ENCODE measurements at regions not wholly inside any gene's neighbourhood (a gene's known extent, or its start where the extent isn't known, plus 50 kb on each side); places are given as distances from the start of the nearest gene placed in this dataset.

- H3K36me3 ChIP-seq (ENCODE audit: control insufficient read depth, insufficient read depth, low read length) = no peaks in the 10 kb centered on the region
- no peak overlapping the region for H3K4me3 ChIP-seq (ENCODE audit: low read depth, low read length)
- no peak overlapping the region for H3K9ac ChIP-seq (ENCODE audit: low read length)
- H3K27me3 ChIP-seq (ENCODE audit: control insufficient read depth, insufficient read depth, low read length) = peaks cover 3% of the 10 kb centered on the region; the same call in 1 of the 2 replicates
- no peak overlapping the region for H3K27ac ChIP-seq (ENCODE audit: low read depth, low read length)
- H3K9me3 ChIP-seq (ENCODE audit: control insufficient read depth, insufficient read depth, low read depth, low read length) = peaks cover 7% of the 10 kb centered on the region; the same call in 1 of the 2 replicates
- H3K4me1 ChIP-seq (ENCODE audit: control insufficient read depth, insufficient read depth, low read length) = no peaks in the 10 kb centered on the region
Measured at GRCh38 chr6:40247516-40248115, 313.4 kb upstream of the MOCS1 start.

- Histone ChIP-seq H3K4me1 (ENCODE audit: control insufficient read depth, insufficient read depth, low read length) (no peaks in the 10 kb centered on the region), H3K36me3 (ENCODE audit: control insufficient read depth, insufficient read depth, low read length) (no peaks in the 10 kb centered on the region), H3K9ac (ENCODE audit: low read length) (no peak overlapping the region)
Measured at GRCh38 chr6:40244699-40245098, 310.4 kb upstream of the MOCS1 start.

GRCh38 chr6:40232698-40233097 lies 298.4 kb upstream of the MOCS1 start:
- H3K9ac ChIP-seq (ENCODE audit: low read length) = no peak overlapping the region
- H3K27me3 ChIP-seq (ENCODE audit: control insufficient read depth, insufficient read depth, low read length) = no peaks in the 10 kb centered on the region
- no peak overlapping the region for H3K4me3 ChIP-seq (ENCODE audit: low read depth, low read length)
- H3K27ac ChIP-seq (ENCODE audit: low read depth, low read length) = no peak overlapping the region
- H3K4me1 ChIP-seq (ENCODE audit: control insufficient read depth, insufficient read depth, low read length) = no peaks in the 10 kb centered on the region
- no peaks in the 10 kb centered on the region for H3K36me3 ChIP-seq (ENCODE audit: control insufficient read depth, insufficient read depth, low read length)
- peaks cover 10% of the 10 kb centered on the region for H3K9me3 ChIP-seq (ENCODE audit: control insufficient read depth, insufficient read depth, low read depth, low read length)

More at GRCh38 chr6:40244699-40245098, 310.4 kb upstream of the MOCS1 start:
- Histone ChIP-seq H3K27ac (ENCODE audit: low read depth, low read length) (no peak overlapping the region), H3K27me3 (ENCODE audit: control insufficient read depth, insufficient read depth, low read length) (peaks cover 3% of the 10 kb centered on the region; the same call in 1 of the 2 replicates), H3K9me3 (ENCODE audit: control insufficient read depth, insufficient read depth, low read depth, low read length) (peaks cover 7% of the 10 kb centered on the region; the same call in 1 of the 2 replicates), H3K4me3 (ENCODE audit: low read depth, low read length) (no peak overlapping the region)

GRCh38 chr6:40227735-40228134 lies 293.5 kb upstream of the MOCS1 start:
- no peak overlapping the region for H3K27ac ChIP-seq (ENCODE audit: low read depth, low read length)
- no peak overlapping the region for H3K9ac ChIP-seq (ENCODE audit: low read length)
- no peaks in the 10 kb centered on the region for H3K9me3 ChIP-seq (ENCODE audit: control insufficient read depth, insufficient read depth, low read depth, low read length)
- H3K4me1 ChIP-seq (ENCODE audit: control insufficient read depth, insufficient read depth, low read length) = no peaks in the 10 kb centered on the region
- H3K36me3 ChIP-seq (ENCODE audit: control insufficient read depth, insufficient read depth, low read length) = no peaks in the 10 kb centered on the region
- H3K27me3 ChIP-seq (ENCODE audit: control insufficient read depth, insufficient read depth, low read length) = no peaks in the 10 kb centered on the region
- no peak overlapping the region for H3K4me3 ChIP-seq (ENCODE audit: low read depth, low read length)

- Histone ChIP-seq H3K4me1 (ENCODE audit: control insufficient read depth, insufficient read depth, low read length) (no peaks in the 10 kb centered on the region), H3K36me3 (ENCODE audit: control insufficient read depth, insufficient read depth, low read length) (no peaks in the 10 kb centered on the region), H3K4me3 (ENCODE audit: low read depth, low read length) (no peak overlapping the region), H3K27ac (ENCODE audit: low read depth, low read length) (no peak overlapping the region), H3K9ac (ENCODE audit: low read length) (no peak overlapping the region), H3K9me3 (ENCODE audit: control insufficient read depth, insufficient read depth, low read depth, low read length) (no peaks in the 10 kb centered on the region), H3K27me3 (ENCODE audit: control insufficient read depth, insufficient read depth, low read length) (no peaks in the 10 kb centered on the region)
Measured at GRCh38 chr6:40222354-40222753, 288.1 kb upstream of the MOCS1 start.

- Histone ChIP-seq H3K27me3 (ENCODE audit: control insufficient read depth, insufficient read depth, low read length) (no peaks in the 10 kb centered on the region), H3K36me3 (ENCODE audit: control insufficient read depth, insufficient read depth, low read length) (no peaks in the 10 kb centered on the region), H3K9ac (ENCODE audit: low read length) (no peak overlapping the region), H3K4me3 (ENCODE audit: low read depth, low read length) (no peak overlapping the region), H3K9me3 (ENCODE audit: control insufficient read depth, insufficient read depth, low read depth, low read length) (no peaks in the 10 kb centered on the region), H3K27ac (ENCODE audit: low read depth, low read length) (no peak overlapping the region), H3K4me1 (ENCODE audit: control insufficient read depth, insufficient read depth, low read length) (no peaks in the 10 kb centered on the region)
Measured at GRCh38 chr6:40219799-40220198, 285.5 kb upstream of the MOCS1 start.

- H3K9me3 ChIP-seq (ENCODE audit: control insufficient read depth, insufficient read depth, low read depth, low read length) = no peaks in the 10 kb centered on the region
- no peak overlapping the region for H3K4me3 ChIP-seq (ENCODE audit: low read depth, low read length)
Measured at GRCh38 chr6:40210628-40211056, 276.4 kb upstream of the MOCS1 start.

GRCh38 chr6:40205801-40206200 lies 271.5 kb upstream of the MOCS1 start:
- Histone ChIP-seq H3K4me3 (ENCODE audit: low read depth, low read length) (no peak overlapping the region), H3K36me3 (ENCODE audit: control insufficient read depth, insufficient read depth, low read length) (no peaks in the 10 kb centered on the region), H3K27ac (ENCODE audit: low read depth, low read length) (no peak overlapping the region), H3K9me3 (ENCODE audit: control insufficient read depth, insufficient read depth, low read depth, low read length) (peaks cover 10% of the 10 kb centered on the region; the same call in 1 of the 2 replicates), H3K4me1 (ENCODE audit: control insufficient read depth, insufficient read depth, low read length) (peaks cover 5% of the 10 kb centered on the region; the same call in 1 of the 2 replicates), H3K9ac (ENCODE audit: low read length) (no peak overlapping the region), H3K27me3 (ENCODE audit: control insufficient read depth, insufficient read depth, low read length) (no peaks in the 10 kb centered on the region; the same call in none of the 2 replicates)

More at GRCh38 chr6:40210628-40211056, 276.4 kb upstream of the MOCS1 start:
- no peak overlapping the region for H3K27ac ChIP-seq (ENCODE audit: low read depth, low read length)
- H3K27me3 ChIP-seq (ENCODE audit: control insufficient read depth, insufficient read depth, low read length) = no peaks in the 10 kb centered on the region; the same call in none of the 2 replicates
- peaks cover 5% of the 10 kb centered on the region; the same call in 1 of the 2 replicates for H3K4me1 ChIP-seq (ENCODE audit: control insufficient read depth, insufficient read depth, low read length)
- no peaks in the 10 kb centered on the region for H3K36me3 ChIP-seq (ENCODE audit: control insufficient read depth, insufficient read depth, low read length)
- H3K9ac ChIP-seq (ENCODE audit: low read length) = no peak overlapping the region

- peaks cover 14% of the 10 kb centered on the region; the same call in 1 of the 2 replicates for H3K9me3 ChIP-seq (ENCODE audit: control insufficient read depth, insufficient read depth, low read depth, low read length)
- no peak overlapping the region for H3K4me3 ChIP-seq (ENCODE audit: low read depth, low read length)
- no peaks in the 10 kb centered on the region for H3K36me3 ChIP-seq (ENCODE audit: control insufficient read depth, insufficient read depth, low read length)
- no peak overlapping the region for H3K9ac ChIP-seq (ENCODE audit: low read length)
- no peak overlapping the region for H3K27ac ChIP-seq (ENCODE audit: low read depth, low read length)
- H3K27me3 ChIP-seq (ENCODE audit: control insufficient read depth, insufficient read depth, low read length) = no peaks in the 10 kb centered on the region; the same call in none of the 2 replicates
- no peaks in the 10 kb centered on the region for H3K4me1 ChIP-seq (ENCODE audit: control insufficient read depth, insufficient read depth, low read length)
Measured at GRCh38 chr6:40205004-40205403, 270.7 kb upstream of the MOCS1 start.

GRCh38 chr6:40197371-40197770 lies 263.1 kb upstream of the MOCS1 start:
- Histone ChIP-seq H3K9ac (ENCODE audit: low read length) (no peak overlapping the region), H3K27me3 (ENCODE audit: control insufficient read depth, insufficient read depth, low read length) (no peaks in the 10 kb centered on the region; the same call in 1 of the 2 replicates), H3K36me3 (ENCODE audit: control insufficient read depth, insufficient read depth, low read length) (no peaks in the 10 kb centered on the region), H3K27ac (ENCODE audit: low read depth, low read length) (no peak overlapping the region), H3K4me3 (ENCODE audit: low read depth, low read length) (no peak overlapping the region), H3K9me3 (ENCODE audit: control insufficient read depth, insufficient read depth, low read depth, low read length) (peaks cover 6% of the 10 kb centered on the region; the same call in 1 of the 2 replicates), H3K4me1 (ENCODE audit: control insufficient read depth, insufficient read depth, low read length) (no peaks in the 10 kb centered on the region)

- H3K4me1 ChIP-seq (ENCODE audit: control insufficient read depth, insufficient read depth, low read length) = no peaks in the 10 kb centered on the region
- no peaks in the 10 kb centered on the region; the same call in 1 of the 2 replicates for H3K27me3 ChIP-seq (ENCODE audit: control insufficient read depth, insufficient read depth, low read length)
- no peak overlapping the region for H3K9ac ChIP-seq (ENCODE audit: low read length)
- peaks cover 6% of the 10 kb centered on the region; the same call in 1 of the 2 replicates for H3K9me3 ChIP-seq (ENCODE audit: control insufficient read depth, insufficient read depth, low read depth, low read length)
- H3K27ac ChIP-seq (ENCODE audit: low read depth, low read length) = no peak overlapping the region
- H3K4me3 ChIP-seq (ENCODE audit: low read depth, low read length) = no peak overlapping the region
- no peaks in the 10 kb centered on the region for H3K36me3 ChIP-seq (ENCODE audit: control insufficient read depth, insufficient read depth, low read length)
Measured at GRCh38 chr6:40196135-40196518, 261.9 kb upstream of the MOCS1 start.

Measured in HUES6 (cell line).